ENCODE measurements at regions not wholly inside any gene's neighbourhood (a gene's known extent, or its start where the extent isn't known, plus 50 kb on each side); places are given as distances from the start of the nearest gene placed in this dataset.

GRCh38 chr16:56093055-56093454 lies 98.2 kb upstream of the GNAO1 start:
- no peak for DNase-seq

GRCh38 chr16:56090076-56090475 lies 101.2 kb upstream of the GNAO1 start:
- no peak for DNase-seq

GRCh38 chr16:56087626-56088025 lies 103.7 kb upstream of the GNAO1 start:
- no peak for DNase-seq

GRCh38 chr16:56081371-56081770 lies 109.9 kb upstream of the GNAO1 start:
- no peak for DNase-seq

GRCh38 chr16:56075732-56076388 lies 115.4 kb upstream of the GNAO1 start:
- DNase-seq = no peak

- DNase-seq = no peak
These were observed 117.8 kb upstream of the GNAO1 start for GRCh38 chr16:56073508-56073907.

- no peak for DNase-seq
These were observed 119.2 kb upstream of the GNAO1 start for GRCh38 chr16:56072096-56072495.

GRCh38 chr16:56068816-56069215 lies 122.5 kb upstream of the GNAO1 start:
- no peak for DNase-seq

GRCh38 chr16:56068314-56068713 lies 123.0 kb upstream of the GNAO1 start:
- no peak for DNase-seq

- DNase-seq = peak in 1 of 51 donors; percentile 29
These were observed 123.9 kb upstream of the GNAO1 start for GRCh38 chr16:56067406-56067805.

- no peak for DNase-seq
These were observed 124.7 kb upstream of the GNAO1 start for GRCh38 chr16:56066617-56067016.

GRCh38 chr16:56063111-56063510 lies 128.2 kb upstream of the GNAO1 start:
- no peak for DNase-seq

- no peak for DNase-seq
These were observed 134.1 kb upstream of the GNAO1 start for GRCh38 chr16:56057151-56057550.

GRCh38 chr16:56050916-56051315 lies 140.4 kb upstream of the GNAO1 start:
- DNase-seq = no peak

- DNase-seq = no peak
These were observed 142.7 kb upstream of the GNAO1 start for GRCh38 chr16:56048425-56049105.

- peak in 16 of 51 donors; percentile 2 to 39 (median 12) for DNase-seq
These were observed 143.7 kb upstream of the GNAO1 start for GRCh38 chr16:56047307-56048234.

- DNase-seq = no peak
These were observed 148.9 kb upstream of the GNAO1 start for GRCh38 chr16:56042416-56042815.

- peak in 12 of 51 donors; percentile 3 to 22 (median 6) for DNase-seq
These were observed 149.6 kb upstream of the GNAO1 start for GRCh38 chr16:56041556-56042140.

GRCh38 chr16:56038564-56039098 lies 152.7 kb upstream of the GNAO1 start:
- DNase-seq = no peak

- no peak for DNase-seq
These were observed 156.9 kb upstream of the CES5A start for GRCh38 chr16:56032072-56032471.

GRCh38 chr16:56029026-56029425 lies 153.9 kb upstream of the CES5A start:
- no peak for DNase-seq

GRCh38 chr16:56022818-56023217 lies 147.6 kb upstream of the CES5A start:
- DNase-seq = no peak
